Natural killer cell (primary cell): ENCODE measurements at regions not wholly inside any gene's neighbourhood (a gene's known extent, or its start where the extent isn't known, plus 50 kb on each side); places are given as distances from the start of the nearest gene placed in this dataset.
"Not testable (repeated sequence)": the region's sequence is repeated elsewhere in the genome, so short reads cannot be mapped to it uniquely, and the experiment has no call there.

Experiments used
- ATAC-seq, 3 donors: fragments of 150-1000 bp in 2 of 3; fragments of 200-7000 bp in 1 of 3; cut with Tn5 transposase; 1 replicate in 1 of 3; 2 replicates in 2 of 3; pipeline ENCODE4 v1.10.0; 2021; ENCODE audit warnings: mild to moderate bottlenecking in 2 of 3, moderate library complexity in 2 of 3
- DNase-seq, 2 donors: peaks; one replicate each; pipeline versions ENCODE4 v3.0.0 to v3.0.0-alpha.2; 2013 to 2021; ENCODE audit warnings: mixed read lengths in 1 of 2
- H3K27ac ChIP-seq: one replicate; pipeline ENCODE4 v1.5.1; 2013; ENCODE audit warnings: mild to moderate bottlenecking, low read length
- H3K27me3 ChIP-seq: one replicate; pipeline ENCODE4 v1.6.1; 2013; ENCODE audit warnings: low read length; ENCODE audit not compliant: control insufficient read depth, insufficient read depth
- H3K36me3 ChIP-seq: one replicate; pipeline ENCODE4 v1.6.1; 2013; ENCODE audit warnings: low read length; ENCODE audit not compliant: control insufficient read depth, insufficient read depth
- H3K4me1 ChIP-seq: one replicate; pipeline ENCODE4 v1.6.1; 2013; ENCODE audit warnings: low read length; ENCODE audit not compliant: control insufficient read depth, insufficient read depth
- H3K4me3 ChIP-seq: one replicate; pipeline ENCODE4 v1.5.1; 2013; ENCODE audit warnings: low read length
- H3K9me3 ChIP-seq: one replicate; pipeline ENCODE4 v1.6.1; 2013; ENCODE audit warnings: low read length; ENCODE audit not compliant: control insufficient read depth, insufficient read depth
- H3K27ac Mint-ChIP-seq, 2 donors: one replicate each; pipeline ENCODE4 v1.8.0; 2022; ENCODE audit warnings: mild to moderate bottlenecking in 2 of 2, mixed read lengths in 2 of 2, moderate library complexity in 1 of 2
- H3K27me3 Mint-ChIP-seq, 2 donors: one replicate each; pipeline ENCODE4 v1.8.0; 2022; ENCODE audit warnings: low read depth in 2 of 2, mixed read lengths in 2 of 2
- H3K36me3 Mint-ChIP-seq: one replicate; pipeline ENCODE4 v1.8.0; 2022; ENCODE audit warnings: mixed read lengths
- H3K4me1 Mint-ChIP-seq, 2 donors: one replicate each; pipeline ENCODE4 v1.8.0; 2022; ENCODE audit warnings: mixed read lengths in 2 of 2
- H3K4me3 Mint-ChIP-seq: one replicate; pipeline ENCODE4 v1.8.0; 2022; ENCODE audit warnings: mild to moderate bottlenecking, moderate library complexity, mixed read lengths
- H3K9me3 Mint-ChIP-seq, 2 donors: one replicate each; pipeline ENCODE4 v1.8.0; 2022; ENCODE audit warnings: mixed read lengths in 2 of 2
- WGBS: methylation state at CpG from one replicate; pipeline ENCODE4 v1.1.7; 2013; ENCODE audit warnings: missing lambda C conversion rate; ENCODE audit not compliant: insufficient coverage; 5-methylcytosine and 5-hydroxymethylcytosine counted together
- intact Hi-C: fragments of 100-400 bp; cut with micrococcal nuclease; formaldehyde crosslinking; loops from one replicate; pipeline ENCODE4 v1.14.2; 2022
- TF ChIP-seq, protein P1 (sequence below): fragments of 200-600 bp; IDR thresholded peaks from one replicate; pipeline ENCODE4 v1.8.0; 2022; ENCODE audit warnings: antibody characterized with exemption

DNA sequence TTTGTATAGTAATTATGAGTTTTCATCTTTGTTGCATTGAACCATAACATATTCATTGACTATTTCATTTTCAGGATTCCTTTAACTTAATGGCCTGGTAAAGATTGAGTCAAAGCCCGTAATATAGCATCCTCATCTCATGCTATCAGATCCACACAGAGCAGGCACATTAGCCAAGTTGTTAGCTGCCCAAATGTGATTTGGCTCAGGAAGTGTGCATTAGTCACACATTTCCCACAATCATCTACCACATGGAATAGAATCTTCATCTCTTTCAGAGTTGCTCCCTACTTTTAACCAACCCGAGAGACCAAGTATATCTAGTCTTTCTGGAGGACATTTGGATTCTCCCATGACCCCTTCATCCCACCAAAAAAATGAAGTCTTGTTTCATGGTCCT is 481.0 kb upstream of the PTGER4 start:
- DNase-seq (no peak), ATAC-seq (no peak)
- no peaks in the 10 kb centered on the region for H3K4me1 ChIP-seq
- Mint-ChIP-seq H3K4me3 (no peak overlapping the region), H3K9me3 (no peaks in the 10 kb centered on the region), H3K27me3 (peaks cover 0 to 6% of the 10 kb centered on the region in 2 donors), H3K27ac (no peak overlapping the region), H3K36me3 (no peaks in the 10 kb centered on the region), H3K4me1 (peaks cover 8 to 9% of the 10 kb centered on the region in 2 donors)
- intact Hi-C loops: no loop called here
- H3K4me3 ChIP-seq: no peak overlapping the region
- 89% methylated on average over 2 of the region's 2 CpGs for WGBS
- no peaks in the 10 kb centered on the region for H3K36me3 ChIP-seq
- TF ChIP-seq, protein P1, sequence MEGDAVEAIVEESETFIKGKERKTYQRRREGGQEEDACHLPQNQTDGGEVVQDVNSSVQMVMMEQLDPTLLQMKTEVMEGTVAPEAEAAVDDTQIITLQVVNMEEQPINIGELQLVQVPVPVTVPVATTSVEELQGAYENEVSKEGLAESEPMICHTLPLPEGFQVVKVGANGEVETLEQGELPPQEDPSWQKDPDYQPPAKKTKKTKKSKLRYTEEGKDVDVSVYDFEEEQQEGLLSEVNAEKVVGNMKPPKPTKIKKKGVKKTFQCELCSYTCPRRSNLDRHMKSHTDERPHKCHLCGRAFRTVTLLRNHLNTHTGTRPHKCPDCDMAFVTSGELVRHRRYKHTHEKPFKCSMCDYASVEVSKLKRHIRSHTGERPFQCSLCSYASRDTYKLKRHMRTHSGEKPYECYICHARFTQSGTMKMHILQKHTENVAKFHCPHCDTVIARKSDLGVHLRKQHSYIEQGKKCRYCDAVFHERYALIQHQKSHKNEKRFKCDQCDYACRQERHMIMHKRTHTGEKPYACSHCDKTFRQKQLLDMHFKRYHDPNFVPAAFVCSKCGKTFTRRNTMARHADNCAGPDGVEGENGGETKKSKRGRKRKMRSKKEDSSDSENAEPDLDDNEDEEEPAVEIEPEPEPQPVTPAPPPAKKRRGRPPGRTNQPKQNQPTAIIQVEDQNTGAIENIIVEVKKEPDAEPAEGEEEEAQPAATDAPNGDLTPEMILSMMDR: no peak
- no peaks in the 10 kb centered on the region for H3K27me3 ChIP-seq
- no peak overlapping the region for H3K27ac ChIP-seq
- no peaks in the 10 kb centered on the region for H3K9me3 ChIP-seq

- DNase-seq, ATAC-seq, H3K4me1 ChIP-seq, H3K27ac Mint-ChIP-seq, H3K9me3 ChIP-seq, H3K9me3 Mint-ChIP-seq, H3K4me1 Mint-ChIP-seq, H3K36me3 ChIP-seq, H3K27ac ChIP-seq, H3K27me3 ChIP-seq, intact Hi-C loops, H3K4me3 Mint-ChIP-seq, H3K36me3 Mint-ChIP-seq, H3K4me3 ChIP-seq: not testable (repeated sequence)
- 100% methylated on average over 6 of the region's 7 CpGs for WGBS
- peaks cover 0 to 14% of the 10 kb centered on the region in 2 donors for H3K27me3 Mint-ChIP-seq
Measured at GRCh38 chr5:40195574-40195973, 484.1 kb upstream of the PTGER4 start.

- TF ChIP-seq, protein P1: no peak
- H3K27me3 Mint-ChIP-seq: peaks cover 0 to 14% of the 10 kb centered on the region in 2 donors
- no peak overlapping the region for H3K27ac ChIP-seq
- H3K9me3 ChIP-seq: no peaks in the 10 kb centered on the region
- no peaks in the 10 kb centered on the region for H3K27me3 ChIP-seq
- intact Hi-C loops: no loop called here
- no peaks in the 10 kb centered on the region for H3K36me3 Mint-ChIP-seq
- H3K4me3 ChIP-seq: no peak overlapping the region
- H3K36me3 ChIP-seq: no peaks in the 10 kb centered on the region
- H3K9me3 Mint-ChIP-seq: no peaks in the 10 kb centered on the region
- no peaks in the 10 kb centered on the region for H3K4me1 ChIP-seq
- WGBS: 94% methylated on average over 3 of the region's 4 CpGs
- ATAC-seq (no peak), DNase-seq (no peak)
- no peak overlapping the region for H3K27ac Mint-ChIP-seq
- H3K4me3 Mint-ChIP-seq: no peak overlapping the region
- no peaks in the 10 kb centered on the region for H3K4me1 Mint-ChIP-seq
Measured at GRCh38 chr5:40191150-40191549, 488.6 kb upstream of the PTGER4 start.

- DNase-seq: no peak
- no peak for ATAC-seq
- Mint-ChIP-seq H3K27me3 (peaks cover 0 to under 1% of the 10 kb centered on the region in 2 donors), H3K4me1 (no peaks in the 10 kb centered on the region), H3K4me3 (no peak overlapping the region), H3K9me3 (peaks cover 5 to 11% of the 10 kb centered on the region in 2 donors), H3K27ac (no peak overlapping the region), H3K36me3 (peaks cover 9% of the 10 kb centered on the region)
- no peaks in the 10 kb centered on the region for H3K9me3 ChIP-seq
- intact Hi-C loops: no loop called here
- H3K27me3 ChIP-seq: no peaks in the 10 kb centered on the region
- H3K4me3 ChIP-seq: no peak overlapping the region
- no peaks in the 10 kb centered on the region for H3K4me1 ChIP-seq
- TF ChIP-seq, protein P1: no peak
- no peaks in the 10 kb centered on the region for H3K36me3 ChIP-seq
- no peak overlapping the region for H3K27ac ChIP-seq
Measured at GRCh38 chr5:40172721-40173120, 507.0 kb upstream of the PTGER4 start.
